Medulla oblongata (tissue), 1 donor: ENCODE measurements at regions not wholly inside any gene's neighbourhood (a gene's known extent, or its start where the extent isn't known, plus 50 kb on each side); places are given as distances from the start of the nearest gene placed in this dataset.

Experiments
- DNase-seq: peaks from one replicate; pipeline ENCODE4 v3.0.0-alpha.2; 2015; ENCODE audit errors: extremely low spot score

GRCh38 chr6:43983191-43983590 is 144.1 kb downstream of the MRPL14 start:
- no peak for DNase-seq

DNA sequence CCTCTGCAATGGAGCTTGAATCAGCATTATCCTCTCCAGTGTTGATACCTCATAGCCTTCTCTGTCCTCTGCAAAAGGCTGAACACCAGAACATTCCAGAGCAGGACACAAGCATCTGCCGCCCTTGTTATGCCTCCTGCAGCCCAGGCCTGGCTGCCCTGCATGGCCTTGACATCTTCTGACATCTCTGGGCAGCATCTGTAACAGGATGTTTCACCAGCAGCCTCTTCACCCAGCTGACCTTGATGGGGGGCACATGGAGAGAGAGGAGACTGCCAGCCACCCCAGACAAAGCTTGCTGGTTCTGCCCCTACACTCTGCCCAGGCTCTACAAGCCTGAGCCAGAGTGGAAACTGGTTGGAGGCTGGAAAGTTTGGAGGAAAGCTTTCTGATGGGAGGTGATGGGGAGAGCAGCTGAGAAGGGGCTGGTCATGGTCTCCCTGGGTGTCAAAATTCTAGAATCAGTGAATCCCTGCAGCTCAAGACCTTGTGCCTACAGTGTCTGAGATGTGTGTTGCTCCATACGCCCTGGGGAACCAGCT is 145.1 kb downstream of the MRPL14 start:
- no peak for DNase-seq

DNA sequence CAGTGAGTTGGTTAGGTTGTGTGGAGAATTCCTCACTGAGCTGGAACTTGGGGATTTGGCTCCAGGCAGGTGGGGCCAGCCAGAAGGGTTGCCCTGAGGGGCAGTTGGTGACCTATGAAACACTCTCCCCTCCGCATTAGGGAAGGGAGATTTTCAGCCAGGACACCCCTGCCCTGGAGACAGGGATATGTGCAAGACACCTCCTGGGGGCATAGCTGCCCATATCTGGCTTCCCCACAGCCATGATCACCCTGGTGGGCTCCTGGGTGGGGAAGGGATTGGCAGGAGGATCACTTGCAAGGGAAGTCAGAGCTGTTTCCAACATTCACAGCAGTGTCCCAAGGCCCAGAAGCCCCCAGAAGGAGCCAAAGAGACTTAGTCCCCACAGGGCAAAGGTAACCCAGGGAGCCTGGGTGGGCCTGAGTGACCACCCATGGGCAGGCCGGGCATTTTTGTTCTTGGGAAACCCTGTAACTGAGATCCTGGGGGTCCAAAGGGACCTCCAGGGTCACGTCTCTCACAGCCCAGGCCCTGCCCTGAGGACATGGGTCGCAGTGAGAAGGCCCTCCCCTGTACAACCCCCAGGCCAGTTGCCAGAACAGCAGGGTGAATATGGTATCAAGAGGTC is 145.8 kb downstream of the MRPL14 start:
- DNase-seq: no peak

GRCh38 chr6:43980004-43980795 is 147.1 kb downstream of the MRPL14 start:
- peak; percentile 54 for DNase-seq

- DNase-seq: no peak
Measured at GRCh38 chr6:43979525-43979924, 147.7 kb downstream of the MRPL14 start.

GRCh38 chr6:43978473-43979346 is 148.5 kb downstream of the MRPL14 start:
- no peak for DNase-seq

DNA sequence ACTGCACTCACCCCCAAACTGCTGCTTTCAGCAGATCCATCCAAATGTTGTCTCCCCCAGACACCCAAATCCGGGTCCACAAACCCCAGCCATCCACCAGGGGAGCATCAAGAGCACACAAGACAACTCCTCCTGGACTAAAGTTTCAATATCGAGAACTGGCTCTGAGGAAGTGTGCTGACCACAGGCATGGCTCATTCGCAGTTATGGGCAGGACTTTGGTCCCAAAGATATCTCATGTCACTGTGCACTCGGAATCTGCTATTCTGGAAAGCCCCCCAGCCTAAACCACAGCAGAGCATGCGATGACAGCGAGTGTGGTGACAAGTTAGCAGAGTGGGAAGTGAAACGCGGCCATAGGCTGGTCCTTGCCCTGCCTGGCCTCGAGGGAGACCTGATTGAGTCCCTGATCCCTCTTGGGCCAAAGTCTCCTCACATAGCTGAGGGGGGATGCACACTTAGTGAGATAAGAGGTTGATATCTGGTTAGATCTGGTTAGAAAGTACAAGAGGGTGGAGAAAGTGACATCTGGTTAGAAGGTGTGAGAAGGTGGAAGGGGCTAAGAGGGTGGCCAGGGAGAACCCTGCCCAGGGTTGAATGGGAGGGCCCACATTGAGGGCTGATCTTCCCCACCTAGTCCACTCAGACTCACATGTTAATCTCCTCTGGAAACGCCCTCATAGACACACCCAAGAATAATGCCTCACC is 149.7 kb downstream of the MRPL14 start:
- peak; percentile 16 for DNase-seq

- DNase-seq: no peak
Measured at GRCh38 chr6:43976706-43977403, 150.4 kb downstream of the MRPL14 start.

DNA sequence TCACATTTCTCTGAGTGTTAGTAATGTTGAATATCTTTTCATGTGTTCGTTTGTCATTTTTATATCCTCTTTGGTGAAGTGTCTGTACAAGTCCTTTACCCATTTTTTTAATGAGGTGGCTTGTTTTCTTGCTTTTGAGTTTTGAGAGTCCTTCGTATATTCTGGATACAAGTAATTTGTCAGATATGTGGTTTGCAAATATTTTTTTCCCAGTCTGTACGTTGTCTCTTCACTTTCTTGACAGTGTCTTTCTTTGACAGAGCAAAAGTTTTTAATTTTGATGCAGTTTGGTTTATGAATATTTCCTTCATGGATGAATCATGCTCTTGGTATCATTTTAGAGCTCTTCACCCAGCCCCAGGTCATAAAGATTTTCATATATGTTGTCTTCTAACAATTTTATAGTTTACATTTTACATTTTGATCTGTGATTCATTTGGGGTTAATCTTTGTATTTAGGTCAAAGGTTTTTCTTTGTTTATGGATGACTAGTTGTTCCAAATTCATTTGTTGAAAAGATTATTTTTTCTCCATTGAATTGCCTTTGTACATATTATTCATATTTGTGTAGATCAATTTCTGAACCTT is 152.5 kb downstream of the MRPL14 start:
- no peak for DNase-seq

GRCh38 chr6:43973357-43973756 is 153.9 kb downstream of the MRPL14 start:
- no peak for DNase-seq

DNA sequence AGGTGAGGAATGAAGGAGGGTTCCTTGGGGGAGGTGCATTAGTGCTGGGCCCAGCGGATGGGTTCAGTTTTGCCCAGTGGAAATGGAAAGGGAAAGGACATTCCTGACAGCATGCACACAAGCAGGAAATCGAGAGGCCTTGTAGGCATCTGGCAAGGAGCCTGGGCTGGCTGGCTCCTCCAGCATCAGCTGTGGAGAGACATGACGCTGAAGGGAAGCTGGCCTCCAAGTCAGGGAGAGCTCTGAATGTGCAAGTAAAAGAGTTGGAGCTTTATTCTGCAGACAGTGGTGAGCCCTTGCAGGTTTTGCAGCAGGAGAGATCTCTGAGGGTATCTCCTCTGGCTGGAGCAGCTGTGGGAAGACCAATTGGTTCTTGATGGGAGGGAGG is 154.3 kb downstream of the MRPL14 start:
- DNase-seq: peak; percentile 70

GRCh38 chr6:43972179-43972912 is 154.9 kb downstream of the MRPL14 start:
- DNase-seq: no peak

- DNase-seq: no peak
Measured at GRCh38 chr6:43971776-43972126, 155.5 kb downstream of the MRPL14 start.

- no peak for DNase-seq
Measured at GRCh38 chr6:43970913-43971775, 156.1 kb downstream of the MRPL14 start.

- peak; percentile 17 for DNase-seq
Measured at GRCh38 chr6:43970068-43970912, 157.0 kb downstream of the MRPL14 start.

- DNase-seq: no peak
Measured at GRCh38 chr6:43969158-43969981, 157.9 kb downstream of the MRPL14 start.
